HFFc6 (cell line): ENCODE measurements at regions not wholly inside any gene's neighbourhood (a gene's known extent, or its start where the extent isn't known, plus 50 kb on each side); places are given as distances from the start of the nearest gene placed in this dataset.

Source experiments
- DNase-seq: peaks from one replicate; pipeline ENCODE4 v3.0.0-alpha.2; 2018
- H3K27ac Mint-ChIP-seq: 2 replicates; pipeline ENCODE4 v1.8.0; 2020; ENCODE audit warnings: mild to moderate bottlenecking, mixed read lengths
- H3K27me3 Mint-ChIP-seq: 2 replicates; pipeline ENCODE4 v1.8.0; 2021; ENCODE audit warnings: mild to moderate bottlenecking, moderate library complexity, mixed read lengths; ENCODE audit not compliant: insufficient read depth
- H3K36me3 Mint-ChIP-seq: 2 replicates; pipeline ENCODE4 v1.8.0; 2021; ENCODE audit warnings: low read depth, mixed read lengths
- H3K4me1 Mint-ChIP-seq: 2 replicates; pipeline ENCODE4 v1.8.0; 2020; ENCODE audit warnings: low read depth, mixed read lengths
- H3K4me3 Mint-ChIP-seq: 2 replicates; pipeline ENCODE4 v1.8.0; 2020; ENCODE audit warnings: mild to moderate bottlenecking, moderate library complexity, mixed read lengths
- H3K9me3 Mint-ChIP-seq: 2 replicates; pipeline ENCODE4 v1.8.0; 2020; ENCODE audit warnings: mild to moderate bottlenecking, mixed read lengths
- TF ChIP-seq, protein P1 (sequence below): fragments of 200-600 bp; sonication (generic); IDR thresholded peaks from 2 replicates; pipeline ENCODE4 v1.5.0; 2021; ENCODE audit warnings: antibody characterized with exemption, mild to moderate bottlenecking

DNA sequence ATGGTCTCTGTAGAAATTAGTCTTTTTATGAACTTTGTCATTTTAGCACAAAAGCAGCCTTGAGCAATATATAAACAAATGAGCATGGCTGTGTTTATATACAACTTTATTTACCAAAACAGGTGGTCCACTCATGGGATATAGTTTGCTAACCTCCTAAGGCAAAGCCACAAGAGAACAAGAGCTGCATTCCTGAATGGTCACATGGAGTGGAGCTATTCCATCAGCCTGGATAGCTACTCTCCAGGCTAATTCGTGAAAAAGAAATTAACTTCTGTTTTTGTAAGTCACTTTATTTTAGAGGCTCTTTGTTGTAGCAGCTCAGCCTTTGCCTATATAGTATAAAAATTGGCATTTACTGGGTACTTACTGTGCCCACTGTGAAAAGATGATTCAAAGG, 163.3 kb upstream of the FAM78B start:
- no peak for DNase-seq
- Mint-ChIP-seq H3K27me3 (no peaks in the 10 kb centered on the region), H3K9me3 (peaks cover 40% of the 10 kb centered on the region), H3K27ac (no peak overlapping the region), H3K4me1 (no peaks in the 10 kb centered on the region), H3K4me3 (no peak overlapping the region), H3K36me3 (no peaks in the 10 kb centered on the region)
- TF ChIP-seq, protein P1, sequence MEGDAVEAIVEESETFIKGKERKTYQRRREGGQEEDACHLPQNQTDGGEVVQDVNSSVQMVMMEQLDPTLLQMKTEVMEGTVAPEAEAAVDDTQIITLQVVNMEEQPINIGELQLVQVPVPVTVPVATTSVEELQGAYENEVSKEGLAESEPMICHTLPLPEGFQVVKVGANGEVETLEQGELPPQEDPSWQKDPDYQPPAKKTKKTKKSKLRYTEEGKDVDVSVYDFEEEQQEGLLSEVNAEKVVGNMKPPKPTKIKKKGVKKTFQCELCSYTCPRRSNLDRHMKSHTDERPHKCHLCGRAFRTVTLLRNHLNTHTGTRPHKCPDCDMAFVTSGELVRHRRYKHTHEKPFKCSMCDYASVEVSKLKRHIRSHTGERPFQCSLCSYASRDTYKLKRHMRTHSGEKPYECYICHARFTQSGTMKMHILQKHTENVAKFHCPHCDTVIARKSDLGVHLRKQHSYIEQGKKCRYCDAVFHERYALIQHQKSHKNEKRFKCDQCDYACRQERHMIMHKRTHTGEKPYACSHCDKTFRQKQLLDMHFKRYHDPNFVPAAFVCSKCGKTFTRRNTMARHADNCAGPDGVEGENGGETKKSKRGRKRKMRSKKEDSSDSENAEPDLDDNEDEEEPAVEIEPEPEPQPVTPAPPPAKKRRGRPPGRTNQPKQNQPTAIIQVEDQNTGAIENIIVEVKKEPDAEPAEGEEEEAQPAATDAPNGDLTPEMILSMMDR = no peak

DNA sequence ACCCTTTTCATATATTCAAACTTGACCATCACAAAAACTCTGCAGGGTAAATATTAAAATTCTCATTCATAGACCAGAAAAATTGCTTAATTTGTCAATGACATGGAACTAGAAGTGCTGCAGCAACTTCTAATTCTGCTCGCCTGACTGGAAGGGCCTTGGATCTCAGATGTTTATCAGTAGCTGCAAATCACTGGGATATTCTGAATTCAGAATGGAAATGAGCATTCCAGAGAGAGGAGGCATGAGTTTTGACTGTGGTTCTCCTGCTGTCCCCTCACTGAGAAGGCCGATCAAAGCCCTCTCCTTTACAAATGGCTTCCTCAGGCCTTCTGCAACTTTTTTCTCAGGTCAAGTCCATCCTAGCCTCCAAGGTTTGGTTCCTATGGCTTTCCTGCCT, 171.3 kb upstream of the FAM78B start:
- TF ChIP-seq, protein P1 = no peak
- H3K9me3 Mint-ChIP-seq = peaks cover 32% of the 10 kb centered on the region
- H3K4me1 Mint-ChIP-seq = no peaks in the 10 kb centered on the region
- no peaks in the 10 kb centered on the region for H3K36me3 Mint-ChIP-seq
- H3K27ac Mint-ChIP-seq = no peak overlapping the region
- no peak overlapping the region for H3K4me3 Mint-ChIP-seq
- H3K27me3 Mint-ChIP-seq = no peaks in the 10 kb centered on the region; the same call in 1 of the 2 replicates
- no peak for DNase-seq

- Mint-ChIP-seq H3K36me3 (no peaks in the 10 kb centered on the region), H3K27ac (no peak overlapping the region), H3K4me1 (no peaks in the 10 kb centered on the region), H3K4me3 (no peak overlapping the region), H3K27me3 (no peaks in the 10 kb centered on the region), H3K9me3 (peaks cover 24% of the 10 kb centered on the region)
- no peak for DNase-seq
- TF ChIP-seq, protein P1 = no peak
Observed at GRCh38 chr1:166340709-166341108, 173.9 kb upstream of the FAM78B start.

DNA sequence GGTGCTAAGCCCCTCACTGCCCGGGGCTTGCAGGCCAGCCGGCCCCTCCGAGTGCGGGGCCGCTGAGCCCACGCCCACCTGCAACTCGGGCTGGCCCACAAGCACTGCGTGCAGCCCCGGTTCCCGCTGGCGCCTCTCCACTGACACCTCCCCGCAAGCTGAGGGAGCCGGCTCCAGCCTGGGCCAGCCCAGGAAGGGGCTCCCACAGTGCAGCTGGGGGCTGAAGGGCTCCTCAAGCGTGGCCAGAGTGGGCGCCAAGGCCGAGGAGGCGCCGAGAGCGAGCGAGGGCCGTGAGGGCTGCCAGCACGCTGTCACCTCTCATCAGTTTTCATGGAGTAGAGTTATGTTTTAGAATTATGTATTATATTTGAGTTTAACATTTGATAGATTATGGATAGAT, 176.5 kb upstream of the FAM78B start:
- H3K36me3 Mint-ChIP-seq = no peaks in the 10 kb centered on the region
- no peak overlapping the region for H3K27ac Mint-ChIP-seq
- no peaks in the 10 kb centered on the region for H3K4me1 Mint-ChIP-seq
- H3K9me3 Mint-ChIP-seq = peaks cover 35% of the 10 kb centered on the region
- H3K27me3 Mint-ChIP-seq = no peaks in the 10 kb centered on the region
- TF ChIP-seq, protein P1 = no peak
- DNase-seq = no peak
- H3K4me3 Mint-ChIP-seq = no peak overlapping the region

- Mint-ChIP-seq H3K36me3 (peaks cover 7% of the 10 kb centered on the region; the same call in 1 of the 2 replicates), H3K27me3 (no peaks in the 10 kb centered on the region), H3K4me1 (no peaks in the 10 kb centered on the region)
Observed at GRCh38 chr1:166350490-166350889, 183.7 kb upstream of the FAM78B start.

More at GRCh38 chr1:166350490-166350889, 183.7 kb upstream of the FAM78B start:
- H3K27ac Mint-ChIP-seq = no peak overlapping the region
- TF ChIP-seq, protein P1 = no peak
- H3K4me3 Mint-ChIP-seq = no peak overlapping the region
- DNase-seq = no peak
- H3K9me3 Mint-ChIP-seq = peaks cover 33% of the 10 kb centered on the region
